CD4-positive, alpha-beta T cell treated with Interleukin-4 for 4 hours (primary cell): ENCODE measurements at regions not wholly inside any gene's neighbourhood (a gene's known extent, or its start where the extent isn't known, plus 50 kb on each side); places are given as distances from the start of the nearest gene placed in this dataset.

Experiments
- DNase-seq: peaks from one replicate; pipeline ENCODE4 v3.0.0-alpha.2; 2020

DNA sequence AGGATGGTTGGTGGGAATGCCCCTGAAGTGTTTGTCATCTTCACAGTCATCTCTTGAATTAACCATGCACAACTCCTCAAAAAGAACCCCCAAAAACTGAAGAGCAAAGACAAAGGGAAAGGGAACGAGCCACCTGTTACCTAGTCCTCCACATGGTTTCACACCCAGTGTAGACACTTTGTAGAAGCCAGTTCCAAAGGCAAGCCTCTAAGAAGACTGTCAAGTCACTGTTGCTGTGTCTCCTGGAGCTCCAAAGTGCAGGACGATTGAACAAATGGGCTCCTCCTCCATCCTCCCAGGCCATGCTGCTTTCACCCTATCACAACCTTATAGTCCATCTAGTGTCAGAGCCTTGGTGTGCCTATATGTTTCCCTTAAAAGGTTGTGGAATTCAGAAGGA is 277.6 kb upstream of the PRDM1 start:
- DNase-seq, result no peak

DNA sequence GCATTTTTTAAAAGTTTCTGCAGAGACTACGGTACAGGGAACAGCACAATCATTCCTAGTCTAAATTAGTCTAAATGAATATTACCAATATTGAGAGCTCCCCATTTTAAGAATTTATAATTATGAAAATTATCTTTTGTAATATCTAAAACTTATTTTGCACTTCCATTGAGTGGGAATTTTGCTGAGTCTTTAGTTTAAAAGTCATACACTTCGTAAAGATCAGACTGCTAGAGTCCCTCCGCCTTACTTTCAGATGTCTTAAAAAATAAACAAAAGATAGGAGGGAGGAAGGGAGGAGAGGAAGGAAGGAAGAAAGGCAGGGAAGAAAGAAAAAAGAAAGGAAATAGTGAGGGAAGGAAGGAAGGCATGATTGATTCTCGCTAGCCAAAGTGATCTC is 278.2 kb upstream of the PRDM1 start:
- no peak for DNase-seq

- no peak for DNase-seq
Measured at GRCh38 chr6:105806486-105806920, 279.6 kb upstream of the PRDM1 start.

DNA sequence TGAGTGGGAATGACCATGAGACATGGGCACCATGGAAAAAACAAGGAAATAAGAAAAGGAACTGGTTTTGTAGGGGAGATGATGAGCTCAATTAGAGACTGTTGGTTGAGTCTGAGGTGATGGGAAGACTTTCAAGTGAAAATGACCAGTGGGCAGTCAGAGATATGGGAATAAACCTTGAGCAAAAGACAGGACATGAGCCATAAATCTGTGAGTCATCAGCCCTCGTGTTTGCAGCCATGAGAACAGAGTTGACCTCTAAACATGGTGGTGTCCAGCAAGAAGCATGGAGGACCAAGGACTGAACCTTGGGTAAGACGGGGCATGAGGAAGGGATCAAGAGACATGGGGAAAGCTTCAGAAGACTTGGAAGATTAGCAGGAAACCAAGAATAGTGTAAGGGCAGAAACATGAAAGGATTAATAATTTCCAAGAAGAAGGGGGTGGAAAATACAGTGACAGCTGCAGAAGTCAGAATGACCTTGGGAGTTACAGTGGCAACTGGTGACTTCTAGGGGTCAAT is 280.6 kb upstream of the PRDM1 start:
- no peak for DNase-seq

DNA sequence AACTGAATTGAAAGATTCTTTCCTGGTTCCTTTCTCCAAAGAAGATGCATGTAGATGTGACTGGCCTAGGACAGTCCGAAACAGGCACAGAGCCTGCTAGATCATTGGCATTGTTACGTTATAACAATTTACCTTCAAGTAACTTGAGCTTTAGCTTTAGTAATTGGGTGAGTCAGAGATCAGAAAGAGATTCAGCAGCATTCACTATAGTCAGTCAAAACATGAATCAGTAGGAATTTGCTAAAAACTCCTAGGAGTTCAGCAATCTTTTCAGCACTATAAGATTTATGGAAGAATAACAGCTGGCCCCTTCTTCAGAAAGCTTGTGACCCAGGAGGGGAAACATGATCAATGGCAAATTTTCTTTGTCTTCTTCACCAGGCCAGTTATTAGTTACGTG is 281.7 kb upstream of the PRDM1 start:
- DNase-seq, result no peak

DNA sequence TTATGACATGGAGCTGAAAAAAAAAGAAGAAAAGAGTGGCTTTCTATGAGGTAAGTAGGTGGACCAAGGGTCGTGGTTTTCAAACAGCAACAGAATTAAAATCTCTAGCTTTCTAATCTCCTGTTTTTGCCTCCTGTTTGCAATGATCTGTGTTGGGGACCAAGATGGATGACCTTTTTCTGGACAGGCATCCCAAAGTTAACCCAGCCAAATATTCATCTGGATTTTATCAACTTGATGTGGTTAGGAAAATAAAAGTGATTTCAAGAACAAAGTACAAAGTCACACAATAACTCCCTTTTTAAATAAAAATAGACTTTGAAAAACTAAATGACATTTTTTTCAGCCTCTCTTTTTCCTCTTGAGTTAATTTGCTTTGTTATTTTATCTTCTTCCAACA is 282.1 kb upstream of the PRDM1 start:
- no peak for DNase-seq

DNA sequence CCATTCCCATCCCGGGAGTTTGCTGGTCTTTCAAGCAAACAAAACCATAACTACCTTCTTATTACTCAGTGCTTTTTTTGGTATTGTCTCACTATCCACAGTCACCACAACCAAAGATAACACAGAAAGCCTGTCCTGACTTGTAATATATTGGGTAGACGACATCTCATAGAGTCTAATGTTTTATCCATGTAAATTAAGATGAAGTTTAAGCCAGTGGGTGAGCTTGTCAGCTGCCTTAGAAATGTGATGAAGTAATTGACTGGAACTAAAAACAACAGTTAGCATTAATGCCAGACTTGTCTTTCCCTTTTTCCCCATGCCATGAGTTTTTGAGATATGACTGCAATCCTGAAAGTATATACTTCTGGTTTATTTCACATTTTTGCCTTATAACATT is 282.7 kb upstream of the PRDM1 start:
- DNase-seq, result no peak

DNA sequence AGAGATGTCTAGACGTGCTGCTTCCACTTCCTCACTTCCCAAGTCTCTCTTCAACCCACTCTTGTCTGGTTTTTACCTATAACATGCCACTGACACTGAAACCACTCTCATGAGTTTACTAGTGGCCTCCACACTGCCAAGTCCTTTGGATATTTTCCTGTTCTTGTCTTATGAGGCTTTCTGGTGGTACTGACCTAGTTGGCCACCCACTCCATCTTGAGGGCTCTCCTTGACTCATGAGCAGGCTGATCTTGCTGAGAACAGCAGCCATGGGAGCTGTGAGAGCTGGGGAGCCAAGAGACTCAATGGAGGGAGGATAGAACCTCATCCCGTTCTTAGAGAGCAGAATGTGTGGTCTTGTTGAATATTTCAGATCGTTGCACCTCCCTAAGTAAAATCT is 283.4 kb upstream of the PRDM1 start:
- no peak for DNase-seq

- no peak for DNase-seq
Measured at GRCh38 chr6:105800871-105801270, 285.3 kb upstream of the PRDM1 start.

GRCh38 chr6:105800398-105800797 is 285.7 kb upstream of the PRDM1 start:
- DNase-seq, result no peak

GRCh38 chr6:105799056-105799455 is 287.1 kb upstream of the PRDM1 start:
- DNase-seq, result no peak

- no peak for DNase-seq
Measured at GRCh38 chr6:105797983-105798453, 288.1 kb upstream of the PRDM1 start.

DNA sequence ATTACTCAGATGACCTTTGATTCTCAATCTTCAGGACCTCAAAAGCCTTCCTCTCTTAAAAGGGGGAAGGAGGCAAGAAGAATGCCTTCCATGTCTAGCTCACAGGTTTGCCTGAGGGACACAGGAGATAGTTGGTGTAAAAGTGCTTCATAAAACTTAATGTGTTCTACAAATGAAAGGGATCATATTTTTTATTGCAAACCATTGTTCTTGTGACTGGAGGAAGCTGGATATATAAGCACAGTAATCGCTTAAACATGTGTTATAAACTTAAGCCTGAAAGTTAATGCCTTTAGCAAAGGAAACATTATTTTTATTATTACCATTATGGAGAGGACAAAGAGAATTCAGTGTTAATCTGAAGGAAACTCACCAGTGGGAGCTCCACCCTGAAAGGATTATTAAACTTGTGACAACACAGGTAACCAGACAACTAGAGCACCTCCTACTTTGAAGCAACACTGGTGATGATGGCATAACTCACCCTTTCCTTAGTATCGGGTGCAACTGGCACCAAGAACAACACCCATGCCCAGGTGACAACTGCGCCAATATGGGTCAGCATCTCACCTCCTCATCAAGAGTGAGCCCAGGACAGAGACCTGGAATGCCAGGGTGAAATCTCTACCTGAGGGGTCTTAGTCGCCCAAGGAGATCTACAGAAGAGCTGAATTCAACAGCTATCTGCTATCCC is 288.7 kb upstream of the PRDM1 start:
- no peak for DNase-seq

GRCh38 chr6:105795913-105796517 is 290.1 kb upstream of the PRDM1 start:
- DNase-seq, result no peak

DNA sequence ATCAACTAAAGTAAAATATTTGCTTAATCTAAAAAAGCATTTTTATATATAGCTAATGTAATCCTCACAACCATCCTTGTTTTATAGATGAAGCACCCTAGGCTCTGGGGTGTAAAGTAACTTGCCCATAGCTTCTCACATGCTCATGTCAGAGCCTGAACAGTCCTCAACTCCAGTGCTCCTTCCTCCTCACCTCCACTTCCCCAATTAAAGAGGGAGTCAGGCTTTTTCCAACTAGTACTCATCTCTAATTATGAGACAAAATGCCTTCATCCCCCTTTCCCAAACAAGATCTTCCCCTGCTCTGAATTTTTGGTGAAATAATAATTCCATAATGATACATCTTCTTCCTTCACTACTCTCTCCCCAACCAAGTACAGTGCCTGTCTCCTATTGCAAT is 290.8 kb upstream of the PRDM1 start:
- no peak for DNase-seq

DNA sequence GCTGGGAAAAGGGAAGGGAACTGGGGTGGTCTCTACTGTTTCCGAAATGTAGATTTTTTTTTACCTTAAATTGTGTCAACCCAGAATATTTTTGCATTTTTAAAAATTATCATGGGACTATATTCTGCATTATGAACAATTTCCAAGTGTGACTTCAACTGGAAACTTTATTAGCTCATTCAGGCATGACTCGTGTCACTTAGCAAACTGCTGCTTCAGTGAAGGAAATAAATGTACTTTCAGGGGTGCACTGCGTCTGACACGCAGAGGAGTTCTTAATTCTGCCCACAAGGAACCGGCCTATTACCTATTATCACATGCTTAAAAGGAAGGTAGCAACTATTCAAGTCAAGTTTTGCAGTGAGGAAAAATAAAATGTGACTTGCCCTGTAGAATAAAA is 291.3 kb upstream of the PRDM1 start:
- no peak for DNase-seq

DNA sequence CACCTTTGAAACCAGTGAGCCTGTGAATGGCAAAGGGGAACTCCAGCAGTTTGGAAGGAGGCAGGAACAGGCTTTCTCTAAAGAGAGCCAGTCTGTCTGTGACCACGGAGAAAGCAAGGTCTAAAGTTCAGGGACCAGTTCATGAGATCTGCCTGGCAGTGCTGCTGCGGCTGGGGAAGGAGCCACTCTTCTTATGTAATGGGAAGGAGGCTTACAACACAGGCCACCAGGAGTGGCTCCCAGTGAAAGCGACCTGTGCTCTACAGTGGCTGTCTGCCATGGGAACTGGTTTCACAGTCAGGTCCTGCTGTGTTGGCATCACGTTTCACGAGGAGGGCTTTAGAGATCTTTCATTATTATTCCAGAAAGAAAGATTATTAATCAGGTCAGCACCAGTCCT is 291.9 kb upstream of the PRDM1 start:
- no peak for DNase-seq

GRCh38 chr6:105793130-105793529 is 293.0 kb upstream of the PRDM1 start:
- DNase-seq, result peak; percentile 23

DNA sequence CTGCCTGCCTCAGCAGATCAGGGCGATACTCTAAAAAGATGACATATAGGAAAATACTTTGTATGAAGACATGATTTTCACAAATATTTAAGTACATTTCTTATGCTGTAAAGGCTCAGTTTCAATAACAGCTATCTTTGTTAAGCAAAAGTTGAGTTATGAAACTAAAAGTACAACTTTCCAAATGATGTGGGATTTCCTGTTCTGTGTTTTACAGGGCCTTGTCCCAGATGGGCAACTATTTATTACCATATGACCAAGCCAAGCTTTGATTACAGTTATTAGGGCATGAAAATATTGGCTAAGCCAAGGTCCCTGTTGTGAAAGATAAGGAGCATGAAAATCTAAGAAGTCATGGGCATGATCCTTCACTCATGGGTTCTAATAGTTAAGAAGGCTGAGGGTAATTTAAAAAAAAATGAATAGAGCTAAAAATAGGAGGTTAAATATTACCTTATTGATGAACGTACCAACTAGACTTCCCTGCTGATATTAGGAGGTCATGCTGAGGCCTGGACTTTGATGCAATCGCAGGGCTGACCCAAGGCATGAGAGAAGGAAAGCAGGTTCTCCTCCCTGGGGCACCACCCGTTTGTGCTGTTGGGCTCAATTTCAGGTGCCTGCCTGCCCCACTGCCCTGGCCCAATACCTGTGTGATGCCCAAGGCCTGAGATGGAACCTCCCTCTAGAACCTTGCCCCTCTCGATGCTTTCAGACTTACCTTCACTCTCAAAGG is 294.4 kb upstream of the PRDM1 start:
- DNase-seq, result no peak

DNA sequence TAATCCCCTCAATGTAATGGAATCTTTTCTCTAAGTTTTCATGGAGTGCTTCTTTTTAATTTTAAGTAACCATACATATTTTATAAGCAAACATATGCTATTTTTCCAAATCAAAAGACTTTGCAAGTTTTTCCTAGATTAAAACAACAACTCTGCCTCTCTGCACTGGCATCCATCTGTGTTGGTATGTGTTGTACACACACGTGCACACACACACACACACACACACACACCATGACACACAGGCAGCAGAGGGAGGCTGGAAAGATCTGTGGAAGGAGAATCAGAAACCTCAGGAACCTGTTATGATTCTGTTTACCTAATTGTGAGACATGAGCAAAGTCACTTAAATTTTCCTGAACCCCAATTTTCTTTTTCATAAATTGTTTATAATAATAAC is 295.0 kb upstream of the PRDM1 start:
- no peak for DNase-seq

DNA sequence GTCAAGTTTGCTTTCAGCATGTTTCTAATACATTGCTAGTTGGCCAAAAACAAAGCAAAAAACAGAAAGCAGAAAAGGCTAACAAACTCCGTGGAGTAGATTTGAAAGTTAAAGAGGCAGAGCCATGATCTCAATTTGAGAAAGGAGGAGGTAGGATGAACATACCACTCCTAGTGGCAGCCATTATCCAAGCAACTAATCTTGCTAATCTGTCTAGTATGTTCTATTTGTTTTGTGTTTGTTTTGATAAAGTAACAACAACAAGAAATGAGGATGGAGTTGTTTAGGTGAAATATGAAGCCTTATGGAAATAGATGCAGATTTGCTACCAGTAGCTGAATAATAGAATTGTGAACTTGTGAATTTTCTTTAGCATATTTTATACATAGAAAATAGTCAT is 295.5 kb upstream of the PRDM1 start:
- DNase-seq, result no peak

GRCh38 chr6:105789935-105790334 is 296.2 kb upstream of the PRDM1 start:
- no peak for DNase-seq

GRCh38 chr6:105787747-105788146 is 298.4 kb upstream of the PRDM1 start:
- DNase-seq, result no peak
